ENCODE measurements at regions not wholly inside any gene's neighbourhood (a gene's known extent, or its start where the extent isn't known, plus 50 kb on each side); places are given as distances from the start of the nearest gene placed in this dataset.
"Not testable (repeated sequence)": the region's sequence is repeated elsewhere in the genome, so short reads cannot be mapped to it uniquely, and the experiment has no call there.

DNA sequence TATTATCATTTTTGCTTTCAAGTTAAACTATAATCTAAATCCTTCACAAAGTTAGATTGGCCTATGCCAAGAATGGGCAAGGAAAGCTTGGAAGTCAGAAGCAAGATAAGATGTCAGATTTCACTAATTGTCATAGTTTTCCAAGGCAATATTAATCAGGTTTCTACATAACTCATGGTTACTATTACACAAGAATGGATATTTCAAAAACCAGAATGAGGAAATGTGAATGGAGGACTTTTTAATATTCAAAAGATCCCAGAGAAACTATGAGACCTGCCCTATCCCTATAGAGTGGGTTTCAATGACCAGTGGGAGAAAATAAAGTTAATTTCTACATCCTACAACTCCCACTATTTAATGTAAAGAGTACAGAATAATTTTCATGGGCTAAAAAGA is 203.2 kb downstream of the CASP12 start:
- H3K9me3 ChIP-seq (ENCODE audit: insufficient read depth, low read depth, low read length) = no peaks in the 10 kb centered on the region
- H3K4me3 ChIP-seq (ENCODE audit: low read length) = no peak overlapping the region
- no peak overlapping the region for H3K27ac ChIP-seq (ENCODE audit: low read length)
- no peaks in the 10 kb centered on the region for H3K4me1 ChIP-seq (ENCODE audit: insufficient read depth, low read length)
- no peak overlapping the region for H3K9ac ChIP-seq (ENCODE audit: low read depth, low read length)
- H3K36me3 ChIP-seq (ENCODE audit: insufficient read depth, low read depth, low read length) = no peaks in the 10 kb centered on the region
- no peaks in the 10 kb centered on the region for H3K27me3 ChIP-seq (ENCODE audit: insufficient read depth, low read length)

DNA sequence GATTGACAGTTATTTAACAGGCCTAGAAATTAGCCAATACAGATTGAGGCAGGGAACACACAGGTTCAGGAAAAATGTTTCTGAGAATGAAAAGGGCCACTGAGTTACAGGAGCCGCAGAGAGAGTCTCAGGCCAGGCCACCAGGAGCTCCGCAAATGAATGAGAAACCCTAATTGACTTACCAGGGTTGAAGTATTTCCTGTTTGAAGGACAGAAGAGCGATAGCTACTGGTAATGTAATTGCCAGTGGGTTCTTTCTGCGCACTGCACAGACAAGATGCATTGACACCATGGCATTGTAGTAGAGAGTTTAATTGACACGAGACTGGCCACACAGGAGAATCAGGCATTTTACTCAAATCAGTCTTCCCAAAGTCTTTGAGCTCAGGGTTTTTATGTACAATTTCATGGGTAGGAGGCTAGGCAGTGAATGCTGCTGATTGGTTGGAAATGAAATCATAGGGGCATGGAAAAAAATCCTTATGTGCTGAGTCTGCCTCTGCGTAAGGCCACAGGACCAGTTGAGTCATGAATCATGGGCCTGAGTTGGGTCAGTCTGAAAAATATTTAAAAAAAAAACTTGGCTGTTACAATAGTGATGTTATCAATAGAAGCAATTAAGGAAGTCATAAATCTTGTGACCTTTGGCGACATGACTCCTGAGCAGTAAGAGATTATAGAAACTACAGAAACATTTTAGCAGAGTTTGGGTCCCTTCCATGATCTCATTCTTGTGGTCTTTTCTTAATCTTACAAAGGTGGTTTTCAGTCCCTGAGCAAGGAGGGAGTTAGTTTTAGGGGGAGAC is 203.8 kb downstream of the CASP12 start:
- Histone ChIP-seq H3K27ac (ENCODE audit: low read length) (no peak overlapping the region), H3K36me3 (ENCODE audit: insufficient read depth, low read depth, low read length) (no peaks in the 10 kb centered on the region)

DNA sequence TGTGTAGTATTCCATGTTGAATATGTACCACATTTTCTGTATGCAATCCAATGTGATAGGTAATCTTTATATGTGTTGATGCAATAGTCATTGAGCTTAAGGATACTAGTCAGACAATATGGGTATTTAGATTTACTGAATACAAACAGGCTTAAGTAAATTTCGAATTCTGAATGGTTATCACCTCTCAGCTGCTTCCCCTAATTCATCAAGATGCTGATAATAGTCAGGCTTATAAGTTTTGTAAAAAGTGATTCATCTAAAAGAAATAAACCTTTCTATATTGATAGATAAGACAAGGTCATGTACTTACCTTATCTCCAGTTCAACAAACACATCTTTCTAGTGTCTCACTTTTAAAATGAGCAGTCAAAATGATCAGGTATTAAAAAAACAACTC is 205.5 kb downstream of the CASP12 start:
- no peak overlapping the region for H3K4me3 ChIP-seq (ENCODE audit: low read length)

More for the DNA sequence above, 203.8 kb downstream of the CASP12 start:
- H3K4me1 ChIP-seq (ENCODE audit: insufficient read depth, low read length) = no peaks in the 10 kb centered on the region
- no peak overlapping the region for H3K9ac ChIP-seq (ENCODE audit: low read depth, low read length)
- H3K9me3 ChIP-seq (ENCODE audit: insufficient read depth, low read depth, low read length) = no peaks in the 10 kb centered on the region
- no peak overlapping the region for H3K4me3 ChIP-seq (ENCODE audit: low read length)
- no peaks in the 10 kb centered on the region for H3K27me3 ChIP-seq (ENCODE audit: insufficient read depth, low read length)

DNA sequence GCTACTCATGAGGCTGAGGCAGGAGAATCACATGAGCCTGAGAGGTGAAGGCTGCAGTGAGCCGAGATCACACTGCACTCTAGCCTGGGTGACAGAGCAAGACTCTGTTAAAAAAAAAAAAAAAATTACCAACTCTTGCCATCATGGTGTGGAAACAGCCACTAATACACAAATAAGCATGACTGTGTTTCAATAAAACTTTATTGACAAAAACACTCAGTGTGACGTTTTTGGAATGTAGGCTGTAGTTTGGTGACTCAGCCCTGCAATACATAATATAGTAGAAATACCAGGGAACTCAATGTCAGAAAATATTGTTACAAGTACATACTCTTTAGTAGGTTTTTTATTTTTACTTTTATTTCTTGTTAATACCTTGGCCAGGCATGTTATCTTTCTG is 207.1 kb downstream of the CASP12 start:
- no peak overlapping the region for H3K9ac ChIP-seq (ENCODE audit: low read depth, low read length)
- no peaks in the 10 kb centered on the region for H3K9me3 ChIP-seq (ENCODE audit: insufficient read depth, low read depth, low read length)
- no peaks in the 10 kb centered on the region for H3K36me3 ChIP-seq (ENCODE audit: insufficient read depth, low read depth, low read length)
- H3K27ac ChIP-seq (ENCODE audit: low read length) = no peak overlapping the region
- H3K4me3 ChIP-seq (ENCODE audit: low read length) = no peak overlapping the region
- no peaks in the 10 kb centered on the region for H3K27me3 ChIP-seq (ENCODE audit: insufficient read depth, low read length)
- peaks cover 19% of the 10 kb centered on the region for H3K4me1 ChIP-seq (ENCODE audit: insufficient read depth, low read length)

More for the DNA sequence above, 205.5 kb downstream of the CASP12 start:
- Histone ChIP-seq H3K27ac (ENCODE audit: low read length) (no peak overlapping the region), H3K27me3 (ENCODE audit: insufficient read depth, low read length) (no peaks in the 10 kb centered on the region), H3K9me3 (ENCODE audit: insufficient read depth, low read depth, low read length) (no peaks in the 10 kb centered on the region), H3K4me1 (ENCODE audit: insufficient read depth, low read length) (peaks cover 9% of the 10 kb centered on the region; the same call in 1 of the 2 replicates), H3K9ac (ENCODE audit: low read depth, low read length) (no peak overlapping the region), H3K36me3 (ENCODE audit: insufficient read depth, low read depth, low read length) (no peaks in the 10 kb centered on the region)

DNA sequence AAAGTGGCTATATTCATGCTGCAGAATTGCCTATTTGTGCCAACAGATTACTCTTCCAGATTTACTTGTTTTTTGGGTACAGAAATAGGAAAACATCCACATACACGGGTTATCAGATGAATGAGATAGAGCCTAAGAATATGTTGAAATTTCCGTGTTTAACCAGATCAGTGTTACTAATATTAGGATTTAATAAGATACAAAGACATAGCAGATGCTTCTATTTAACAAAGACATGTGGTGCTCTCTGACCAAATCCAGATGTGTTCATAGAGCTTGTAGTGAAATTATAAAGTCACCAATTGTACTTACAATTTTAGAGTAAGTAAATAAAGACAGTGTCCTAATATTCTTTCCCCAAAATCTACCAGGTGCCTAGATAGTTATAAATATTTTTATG is 208.0 kb downstream of the CASP12 start:
- Histone ChIP-seq H3K27ac (ENCODE audit: low read length) (no peak overlapping the region), H3K4me3 (ENCODE audit: low read length) (no peak overlapping the region), H3K9ac (ENCODE audit: low read depth, low read length) (no peak overlapping the region), H3K36me3 (ENCODE audit: insufficient read depth, low read depth, low read length) (no peaks in the 10 kb centered on the region), H3K4me1 (ENCODE audit: insufficient read depth, low read length) (peaks cover 19% of the 10 kb centered on the region), H3K9me3 (ENCODE audit: insufficient read depth, low read depth, low read length) (no peaks in the 10 kb centered on the region), H3K27me3 (ENCODE audit: insufficient read depth, low read length) (no peaks in the 10 kb centered on the region)

DNA sequence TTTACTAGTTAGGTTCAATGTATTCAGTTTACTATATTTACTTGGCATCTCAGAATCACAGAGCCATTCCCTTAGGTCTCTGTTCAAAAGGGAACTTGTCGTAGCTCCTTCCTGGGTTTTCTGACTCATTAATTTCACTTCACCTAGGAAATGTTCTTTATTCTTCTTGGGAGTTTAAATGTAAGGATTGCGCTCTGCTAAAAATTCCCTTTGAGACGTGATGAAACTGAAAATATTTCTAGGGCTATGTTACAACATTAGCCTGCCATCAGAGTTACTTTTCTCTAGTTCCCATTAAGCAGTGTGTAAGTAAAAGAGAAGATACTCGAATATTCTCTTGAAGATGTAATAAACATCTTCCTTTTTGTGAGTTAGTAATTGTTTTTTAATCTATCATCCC is 209.5 kb downstream of the CASP12 start:
- Histone ChIP-seq H3K36me3 (ENCODE audit: insufficient read depth, low read depth, low read length) (no peaks in the 10 kb centered on the region), H3K27me3 (ENCODE audit: insufficient read depth, low read length) (no peaks in the 10 kb centered on the region), H3K27ac (ENCODE audit: low read length) (no peak overlapping the region), H3K4me1 (ENCODE audit: insufficient read depth, low read length) (peaks cover 23% of the 10 kb centered on the region), H3K9me3 (ENCODE audit: insufficient read depth, low read depth, low read length) (no peaks in the 10 kb centered on the region), H3K9ac (ENCODE audit: low read depth, low read length) (no peak overlapping the region), H3K4me3 (ENCODE audit: low read length) (no peak overlapping the region)

DNA sequence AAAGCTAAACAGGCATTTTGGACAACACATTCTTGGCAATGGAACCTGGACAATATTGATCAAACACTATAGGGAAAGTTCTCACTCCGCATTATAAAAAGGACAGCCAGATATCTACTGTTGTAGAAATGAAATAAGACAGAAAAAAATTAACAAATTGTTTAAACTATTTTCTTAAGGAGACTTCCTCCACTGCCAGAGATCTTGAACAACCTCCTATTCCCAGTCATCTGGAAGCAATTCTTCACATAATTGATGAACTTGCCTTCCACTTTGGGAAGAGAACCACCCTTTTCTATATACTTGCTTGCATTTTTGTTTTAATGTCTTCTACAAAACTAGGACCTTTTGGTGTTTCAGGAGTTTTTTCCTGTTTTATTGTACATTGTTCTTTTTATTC is 216.1 kb downstream of the CASP12 start:
- H3K9me3 ChIP-seq (ENCODE audit: insufficient read depth, low read depth, low read length) = no peaks in the 10 kb centered on the region; the same call in 1 of the 2 replicates
- H3K4me3 ChIP-seq (ENCODE audit: low read length) = no peak overlapping the region
- no peaks in the 10 kb centered on the region for H3K36me3 ChIP-seq (ENCODE audit: insufficient read depth, low read depth, low read length)
- H3K27ac ChIP-seq (ENCODE audit: low read length) = no peak overlapping the region
- no peaks in the 10 kb centered on the region for H3K27me3 ChIP-seq (ENCODE audit: insufficient read depth, low read length)
- H3K4me1 ChIP-seq (ENCODE audit: insufficient read depth, low read length) = peaks cover 27% of the 10 kb centered on the region
- H3K9ac ChIP-seq (ENCODE audit: low read depth, low read length) = no peak overlapping the region

DNA sequence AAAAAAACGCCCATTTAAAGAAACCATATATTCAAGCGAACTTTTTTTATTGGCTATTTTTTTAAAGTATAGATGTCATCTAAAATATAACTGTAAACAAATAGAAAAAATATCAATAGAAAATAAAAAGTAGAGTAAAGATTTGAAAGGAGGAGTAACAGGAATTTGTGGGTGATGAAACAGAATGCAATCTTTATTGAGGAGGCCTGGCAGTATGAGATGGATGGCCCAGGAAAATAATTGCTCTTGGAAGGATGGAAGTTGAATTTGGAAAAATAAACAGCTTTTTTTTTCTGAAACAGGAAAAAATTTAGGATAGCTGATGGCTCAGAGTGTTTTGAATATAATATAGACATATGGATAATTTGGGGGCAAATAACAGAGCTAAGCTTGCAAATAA is 219.0 kb downstream of the CASP12 start:
- Histone ChIP-seq H3K9ac (ENCODE audit: low read depth, low read length) (no peak overlapping the region), H3K4me1 (ENCODE audit: insufficient read depth, low read length) (peaks cover 16% of the 10 kb centered on the region), H3K27me3 (ENCODE audit: insufficient read depth, low read length) (no peaks in the 10 kb centered on the region)

DNA sequence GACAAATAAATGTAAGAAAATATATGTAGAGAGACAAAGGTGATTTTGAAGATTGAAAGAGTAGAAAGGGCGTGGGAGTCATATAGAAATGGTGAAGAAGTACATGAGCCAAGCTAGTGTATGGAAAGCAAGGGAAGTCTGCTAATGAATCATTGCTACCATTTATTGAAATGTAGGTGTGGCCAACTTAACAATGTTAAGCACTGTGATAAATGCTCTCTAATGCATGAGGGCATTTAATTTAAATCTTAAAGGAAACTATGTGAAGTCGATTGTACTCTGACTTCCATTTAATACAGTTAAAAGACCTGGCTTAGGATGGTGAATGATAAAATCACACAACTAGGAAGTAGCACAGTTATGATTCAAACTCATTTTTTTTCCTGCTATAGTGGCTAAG is 219.9 kb downstream of the CASP12 start:
- Histone ChIP-seq H3K27me3 (ENCODE audit: insufficient read depth, low read length) (no peaks in the 10 kb centered on the region), H3K4me1 (ENCODE audit: insufficient read depth, low read length) (peaks cover 16% of the 10 kb centered on the region), H3K36me3 (ENCODE audit: insufficient read depth, low read depth, low read length) (no peaks in the 10 kb centered on the region), H3K4me3 (ENCODE audit: low read length) (no peak overlapping the region), H3K9me3 (ENCODE audit: insufficient read depth, low read depth, low read length) (no peaks in the 10 kb centered on the region; the same call in 1 of the 2 replicates), H3K9ac (ENCODE audit: low read depth, low read length) (no peak overlapping the region), H3K27ac (ENCODE audit: low read length) (no peak overlapping the region)

More for the DNA sequence above, 219.0 kb downstream of the CASP12 start:
- no peak overlapping the region for H3K4me3 ChIP-seq (ENCODE audit: low read length)
- no peaks in the 10 kb centered on the region; the same call in 1 of the 2 replicates for H3K9me3 ChIP-seq (ENCODE audit: insufficient read depth, low read depth, low read length)
- H3K27ac ChIP-seq (ENCODE audit: low read length) = no peak overlapping the region
- H3K36me3 ChIP-seq (ENCODE audit: insufficient read depth, low read depth, low read length) = no peaks in the 10 kb centered on the region

DNA sequence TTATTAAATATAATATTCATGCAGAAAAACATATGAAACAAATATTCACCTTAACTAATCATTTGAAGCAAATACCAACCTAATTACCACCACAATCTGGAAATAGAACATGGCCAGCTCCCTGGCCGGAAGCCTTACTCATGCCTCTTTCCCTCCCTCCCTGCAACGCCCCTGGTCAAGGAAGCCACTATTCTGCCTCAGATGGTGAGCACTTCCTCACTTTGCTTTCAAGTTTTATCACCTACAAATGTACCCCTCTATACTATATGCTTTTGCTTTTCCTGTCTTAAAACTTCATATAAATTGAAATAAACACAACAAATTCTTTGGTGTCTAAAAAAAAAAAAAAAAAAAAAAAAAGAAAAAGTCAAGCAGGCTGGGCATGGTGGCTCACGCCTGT is 221.2 kb downstream of the CASP12 start:
- not testable (repeated sequence) for H3K36me3 ChIP-seq (ENCODE audit: insufficient read depth, low read depth, low read length); H3K27me3 ChIP-seq (ENCODE audit: insufficient read depth, low read length); H3K9ac ChIP-seq (ENCODE audit: low read depth, low read length); H3K9me3 ChIP-seq (ENCODE audit: insufficient read depth, low read depth, low read length); H3K27ac ChIP-seq (ENCODE audit: low read length); H3K4me3 ChIP-seq (ENCODE audit: low read length)
- peaks cover 16% of the 10 kb centered on the region for H3K4me1 ChIP-seq (ENCODE audit: insufficient read depth, low read length)

DNA sequence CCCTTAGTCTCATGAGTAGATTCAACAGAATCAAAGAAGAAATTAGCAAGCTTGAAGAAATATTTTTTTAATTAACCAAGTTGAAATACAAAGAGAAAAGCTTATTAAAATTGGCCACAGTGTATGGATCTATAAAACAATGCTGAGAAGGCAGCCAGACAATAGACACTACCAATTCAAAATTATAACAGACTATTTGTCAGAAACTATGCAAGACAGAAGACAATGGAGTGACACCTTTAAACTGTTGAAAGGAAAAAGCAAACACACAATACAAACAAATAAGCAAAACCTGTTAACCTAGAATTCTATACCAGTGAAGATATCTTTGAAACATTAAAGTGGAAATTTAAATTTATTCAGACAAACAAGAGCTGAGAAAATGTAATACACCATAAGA is 225.4 kb downstream of the CASP12 start:
- H3K36me3 ChIP-seq (ENCODE audit: insufficient read depth, low read depth, low read length) = no peaks in the 10 kb centered on the region

DNA sequence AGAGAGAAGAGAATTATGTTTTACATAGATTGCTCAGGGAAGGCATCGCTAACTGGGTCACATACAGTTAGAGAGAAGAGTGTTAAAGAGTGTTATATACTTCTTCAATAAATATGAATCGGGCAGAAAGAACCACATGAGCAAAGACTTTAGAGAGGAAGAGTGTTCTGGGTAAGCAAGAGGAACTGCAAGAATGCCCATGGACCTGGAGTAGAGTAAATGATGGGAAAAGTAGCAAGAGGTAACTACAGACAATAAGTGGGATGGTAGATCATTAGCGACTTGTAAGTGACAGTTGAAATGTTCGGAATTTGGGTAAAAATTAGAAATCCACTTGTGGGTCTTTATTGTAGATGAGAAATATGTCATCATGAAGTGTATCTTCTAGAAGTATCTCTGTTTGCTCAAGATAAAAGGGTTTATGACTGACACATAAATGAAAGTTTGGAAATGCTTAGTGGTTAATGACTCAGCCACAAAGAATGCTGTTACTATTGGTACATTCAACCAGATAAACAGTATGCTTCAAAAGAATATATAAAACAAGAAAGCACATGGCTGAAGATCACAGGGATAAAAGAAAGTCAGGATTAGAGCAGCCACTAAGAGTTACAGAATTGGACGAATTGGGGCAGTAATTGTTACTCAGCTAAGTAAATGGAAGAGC is 229.3 kb downstream of the CASP12 start:
- Histone ChIP-seq H3K9me3 (ENCODE audit: insufficient read depth, low read depth, low read length) (peaks cover 6% of the 10 kb centered on the region; the same call in 1 of the 2 replicates), H3K36me3 (ENCODE audit: insufficient read depth, low read depth, low read length) (no peaks in the 10 kb centered on the region), H3K4me1 (ENCODE audit: insufficient read depth, low read length) (0 out of 2 replicates have a peak, but pooled peaks cover 4% of the 10 kb centered on the region), H3K9ac (ENCODE audit: low read depth, low read length) (no peak overlapping the region), H3K27ac (ENCODE audit: low read length) (no peak overlapping the region), H3K27me3 (ENCODE audit: insufficient read depth, low read length) (no peaks in the 10 kb centered on the region), H3K4me3 (ENCODE audit: low read length) (no peak overlapping the region)

More for the DNA sequence above, 225.4 kb downstream of the CASP12 start:
- Histone ChIP-seq H3K4me1 (ENCODE audit: insufficient read depth, low read length) (0 out of 2 replicates have a peak, but pooled peaks cover 4% of the 10 kb centered on the region), H3K9ac (ENCODE audit: low read depth, low read length) (no peak overlapping the region), H3K9me3 (ENCODE audit: insufficient read depth, low read depth, low read length) (peaks cover 6% of the 10 kb centered on the region), H3K27ac (ENCODE audit: low read length) (no peak overlapping the region), H3K4me3 (ENCODE audit: low read length) (no peak overlapping the region), H3K27me3 (ENCODE audit: insufficient read depth, low read length) (no peaks in the 10 kb centered on the region)
